ENCODE measurements at regions not wholly inside any gene's neighbourhood (a gene's known extent, or its start where the extent isn't known, plus 50 kb on each side); places are given as distances from the start of the nearest gene placed in this dataset.

DNA sequence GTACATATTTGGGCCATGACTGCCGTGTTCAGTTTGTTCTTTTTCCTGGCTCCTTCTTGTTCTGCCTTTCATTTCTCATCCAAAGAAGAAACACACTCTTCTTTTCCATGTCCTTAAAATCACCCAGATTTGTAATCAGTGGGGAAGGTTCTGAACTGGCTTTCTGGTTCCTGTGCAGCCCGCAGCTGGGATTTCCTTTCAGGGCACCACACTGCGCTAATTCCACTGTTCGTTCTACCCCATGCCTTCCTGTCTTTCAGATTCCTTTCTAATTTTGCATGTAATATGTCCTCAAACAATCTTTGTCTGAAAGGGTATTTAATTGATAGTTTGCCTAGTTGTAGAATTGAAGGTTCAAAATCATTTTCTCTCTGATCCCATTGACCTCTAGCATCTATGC lies 94.1 kb downstream of the HS1BP3 start:
- Histone ChIP-seq H3K27ac (no peak overlapping the region), H3K4me3 (no peak overlapping the region)

DNA sequence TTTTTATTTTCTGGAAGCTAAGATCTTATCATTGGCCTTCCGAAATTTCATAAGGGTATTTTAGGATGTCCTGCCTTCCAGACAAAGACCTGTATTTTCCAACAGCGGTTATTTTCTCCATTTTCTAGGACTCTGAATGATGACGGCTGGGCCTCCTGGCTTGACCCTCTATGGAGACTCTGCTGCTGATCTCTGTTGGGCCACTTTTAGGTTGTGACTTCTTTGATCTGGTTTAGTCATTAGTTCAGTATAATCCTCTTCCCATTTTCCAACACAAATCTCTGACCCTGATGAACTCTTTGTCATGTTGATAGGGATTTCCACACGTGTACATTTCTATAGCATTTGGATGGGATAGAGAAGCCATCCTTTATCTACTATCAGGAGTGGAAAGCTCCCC lies 93.7 kb downstream of the HS1BP3 start:
- H3K4me3 ChIP-seq, result no peak overlapping the region
- H3K27ac ChIP-seq, result no peak overlapping the region

DNA sequence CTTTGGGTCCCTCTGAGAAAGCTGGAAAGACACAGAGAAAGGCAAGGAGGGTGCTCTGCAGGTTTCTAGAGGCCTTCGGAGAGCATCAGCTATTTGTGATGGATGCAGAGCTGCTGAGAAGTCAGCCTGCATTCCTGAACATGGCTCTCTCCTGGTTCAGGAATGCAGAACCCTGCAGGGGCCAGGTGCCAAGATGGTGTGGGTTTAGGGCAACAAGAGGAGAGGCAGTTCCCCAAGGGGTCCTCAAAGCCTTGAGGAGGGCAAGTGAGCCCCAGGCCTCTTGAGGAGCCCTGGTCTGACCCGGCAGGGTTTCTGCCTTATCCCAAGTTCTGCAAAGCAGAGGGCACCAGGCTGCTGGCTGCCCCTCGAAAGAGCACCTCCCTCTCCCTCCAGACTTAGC lies 93.3 kb downstream of the HS1BP3 start:
- Histone ChIP-seq H3K4me3 (no peak overlapping the region), H3K27ac (no peak overlapping the region)

DNA sequence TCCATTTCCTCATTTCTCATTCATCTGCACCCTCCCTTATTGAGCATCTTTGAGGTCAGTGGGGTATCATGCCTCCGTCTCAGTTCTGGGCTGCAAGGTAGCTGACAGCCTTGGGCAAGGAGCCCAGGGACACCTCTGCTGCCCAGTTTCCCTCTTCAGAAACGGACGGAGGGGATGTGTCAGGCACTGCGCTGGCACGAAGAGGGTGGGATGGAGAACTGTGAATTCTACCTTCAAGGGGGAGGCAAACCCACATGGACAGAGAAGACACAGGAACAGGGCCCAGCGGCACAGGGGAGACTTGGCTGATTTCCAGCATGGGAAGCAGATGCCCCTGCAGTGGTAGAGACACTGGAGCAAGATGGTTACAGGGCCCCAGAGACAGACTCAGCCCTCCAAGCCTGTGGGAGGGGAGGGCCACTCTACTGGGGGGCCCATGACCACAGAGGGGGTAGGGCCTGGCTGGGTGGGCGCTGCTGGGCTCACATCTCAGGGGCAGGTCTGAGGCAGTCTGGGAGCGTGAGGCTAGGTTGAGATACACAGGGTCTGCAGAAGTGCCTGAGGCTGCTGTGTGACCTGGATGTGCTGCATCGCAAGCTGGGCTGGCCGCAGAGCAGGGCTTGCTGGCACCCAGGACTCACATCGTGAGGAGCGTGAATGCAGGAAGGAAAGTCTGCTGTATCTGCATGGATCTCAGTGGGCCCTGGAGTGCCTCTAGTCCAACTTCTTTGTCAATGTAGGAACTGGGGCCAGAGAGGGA lies 92.3 kb downstream of the HS1BP3 start:
- no peak overlapping the region for H3K4me3 ChIP-seq
- H3K27ac ChIP-seq, result no peak overlapping the region

DNA sequence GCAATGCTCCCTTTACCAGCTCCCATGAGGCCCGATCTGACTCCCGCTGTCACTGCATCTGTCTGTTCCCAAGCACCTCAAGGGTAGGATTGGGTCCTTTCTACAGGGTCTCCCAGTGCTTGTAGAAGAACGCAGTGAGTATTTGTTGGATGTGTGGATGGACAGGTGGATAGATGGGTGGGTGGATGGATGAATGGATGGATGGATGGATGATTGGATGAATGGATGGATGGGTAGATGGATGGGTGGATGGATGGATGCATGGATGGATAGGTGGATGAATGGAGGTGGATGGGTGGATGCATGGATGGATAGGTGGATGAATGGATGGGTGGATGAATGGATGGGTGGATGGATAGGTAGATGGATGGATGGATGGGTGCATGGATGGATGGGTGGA lies 91.6 kb downstream of the HS1BP3 start:
- Histone ChIP-seq H3K27ac (no peak overlapping the region), H3K4me3 (no peak overlapping the region)

DNA sequence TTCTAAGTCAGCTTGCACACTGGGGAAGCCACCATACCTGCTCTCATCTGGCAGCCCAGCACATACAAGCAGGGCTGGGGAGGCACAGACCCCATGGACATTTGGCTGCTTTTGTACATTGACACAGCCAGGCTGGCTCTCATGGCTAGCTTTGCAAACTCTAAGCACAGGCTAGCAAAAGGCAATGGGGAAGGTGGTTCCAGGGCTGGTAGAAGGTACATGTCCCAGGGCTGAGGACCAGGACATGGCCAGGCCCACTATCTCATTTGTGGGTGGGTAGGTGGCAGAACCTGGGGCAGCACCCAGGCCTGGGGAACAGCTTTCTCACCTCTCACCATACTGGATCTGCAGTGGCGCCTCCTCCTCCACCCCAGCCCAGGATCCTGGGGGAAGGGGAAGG lies 90.9 kb downstream of the HS1BP3 start:
- Histone ChIP-seq H3K4me3 (no peak overlapping the region), H3K27ac (no peak overlapping the region)

DNA sequence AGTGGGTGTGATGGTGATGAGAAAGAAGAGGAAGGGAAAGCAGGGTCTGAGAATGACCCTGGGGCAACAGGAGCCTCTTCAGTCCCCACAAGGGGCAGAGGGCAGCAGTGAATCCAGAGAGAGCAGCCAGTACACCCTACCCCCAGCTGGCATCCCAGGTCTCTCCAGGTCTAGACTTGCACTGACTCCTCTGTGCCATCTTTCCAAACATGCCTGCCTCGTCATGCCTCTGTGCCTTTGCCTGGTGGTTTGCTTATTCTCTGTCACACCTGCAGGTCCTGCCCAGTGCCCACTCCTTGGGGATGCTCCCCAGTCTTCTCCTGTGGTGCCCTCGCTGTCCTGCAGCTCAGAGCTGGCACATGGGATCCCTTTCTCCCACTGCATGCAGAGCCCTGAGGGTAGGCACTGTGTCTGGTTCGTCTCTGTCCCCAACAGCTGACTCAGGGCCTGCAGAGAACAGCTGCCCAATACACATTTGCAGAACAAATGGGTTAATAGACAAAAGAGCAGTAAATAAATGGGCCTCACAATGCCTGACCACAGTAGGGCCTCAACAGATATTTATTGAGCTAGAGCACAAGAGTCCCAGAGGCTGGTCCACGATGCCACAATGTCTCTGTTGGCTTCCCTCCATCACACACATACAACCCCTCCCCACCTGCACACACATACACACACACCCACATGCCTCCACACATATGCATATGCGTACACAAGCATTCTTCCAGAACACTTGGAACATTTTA lies 89.8 kb downstream of the HS1BP3 start:
- no peak overlapping the region for H3K4me3 ChIP-seq
- H3K27ac ChIP-seq, result peak overlapping the region in 1 of 21 experiments; percentile 46

DNA sequence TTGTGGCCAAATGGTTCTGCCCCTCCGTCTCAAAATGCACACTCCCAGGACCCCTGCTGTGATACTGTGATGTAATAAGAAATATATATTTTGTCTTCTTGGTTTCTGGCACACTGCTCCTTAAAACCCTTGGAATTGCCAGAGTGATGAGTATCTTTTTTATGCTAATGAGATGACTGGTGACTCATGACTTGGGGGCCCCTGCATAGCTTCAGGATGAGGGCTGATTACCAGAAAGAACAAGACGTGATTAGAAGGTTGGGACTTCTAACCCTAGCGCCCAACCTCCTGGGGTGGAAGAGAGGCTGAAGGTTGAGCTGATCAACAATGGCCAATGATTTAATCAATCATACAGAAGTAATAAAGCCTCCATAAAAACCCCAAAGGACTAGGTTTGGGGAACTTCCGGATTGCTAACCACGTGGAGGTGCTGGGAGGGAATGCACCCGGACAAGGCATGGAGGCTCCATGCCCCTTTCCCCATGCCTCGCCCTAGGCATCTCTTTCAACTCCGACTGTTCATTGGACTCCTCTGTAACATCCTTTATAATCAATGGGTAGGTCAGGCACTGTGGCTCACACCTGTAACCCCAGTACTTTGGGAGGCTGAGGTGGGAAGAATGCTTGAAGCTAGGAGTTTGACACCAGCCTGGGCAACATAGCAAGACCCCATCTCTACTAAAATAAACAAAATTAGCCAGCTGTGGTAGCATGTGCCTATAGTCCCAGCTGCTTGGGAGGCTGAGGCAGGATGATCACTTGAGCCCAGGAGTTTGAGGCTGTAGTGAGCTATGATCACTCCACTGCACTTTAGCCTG lies 89.1 kb downstream of the HS1BP3 start:
- H3K27ac ChIP-seq, result peak overlapping the region in 1 of 21 experiments; percentile 5
- no peak overlapping the region for H3K4me3 ChIP-seq

DNA sequence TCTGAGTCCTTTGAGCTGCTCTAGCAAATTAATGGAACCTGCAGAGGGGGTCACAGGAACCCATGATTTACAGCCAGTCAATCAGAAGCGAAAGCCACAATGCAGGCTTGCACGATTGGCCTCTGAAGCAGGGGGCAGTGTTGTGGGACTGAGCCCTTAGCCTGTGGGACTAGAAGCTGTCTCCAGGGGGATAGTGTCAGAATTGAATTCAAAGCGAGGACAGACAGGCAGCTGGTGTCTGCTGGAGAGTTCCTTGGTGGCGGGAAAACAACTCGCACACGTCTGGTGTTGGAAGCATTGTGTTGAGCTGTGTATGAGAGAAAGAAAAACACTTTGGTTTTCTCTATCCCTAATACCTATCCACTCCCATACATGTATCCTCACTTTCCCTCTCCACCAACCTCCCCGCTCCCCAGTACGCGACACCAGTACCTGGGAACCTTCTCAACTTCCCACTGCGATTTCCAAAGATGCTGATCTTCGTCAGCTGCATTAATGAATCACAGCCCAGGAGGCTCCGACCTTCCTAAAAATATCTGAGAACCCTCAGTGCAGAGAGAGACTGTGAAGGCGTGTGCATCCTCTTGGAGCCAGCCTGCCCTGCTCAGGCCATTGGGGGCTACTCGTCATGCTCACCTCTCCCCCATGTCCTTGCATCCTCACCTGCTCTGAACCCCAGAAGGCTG lies 88.2 kb downstream of the HS1BP3 start:
- Histone ChIP-seq H3K4me3 (no peak overlapping the region), H3K27ac (no peak overlapping the region)

DNA sequence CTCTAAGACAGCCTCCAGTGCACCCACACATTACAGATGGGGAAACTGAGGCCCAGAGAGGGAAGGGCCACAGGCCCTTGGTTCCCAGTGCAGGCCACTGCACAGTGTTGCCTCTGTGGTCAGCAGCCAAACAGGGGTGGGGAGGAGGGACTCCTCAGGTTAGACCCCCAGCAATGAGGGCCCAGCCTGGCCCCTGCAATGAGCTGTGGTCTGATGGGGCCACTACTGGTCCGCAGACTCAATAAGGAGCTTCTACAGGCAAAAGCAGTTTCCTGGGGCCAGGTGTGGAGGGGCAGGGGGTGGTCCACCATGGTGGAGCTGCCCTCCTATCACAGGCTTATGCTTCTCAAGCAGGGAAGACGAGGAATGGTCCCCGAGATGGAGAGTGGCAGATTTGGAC lies 87.6 kb downstream of the HS1BP3 start:
- H3K27ac ChIP-seq, result no peak overlapping the region
- no peak overlapping the region for H3K4me3 ChIP-seq

DNA sequence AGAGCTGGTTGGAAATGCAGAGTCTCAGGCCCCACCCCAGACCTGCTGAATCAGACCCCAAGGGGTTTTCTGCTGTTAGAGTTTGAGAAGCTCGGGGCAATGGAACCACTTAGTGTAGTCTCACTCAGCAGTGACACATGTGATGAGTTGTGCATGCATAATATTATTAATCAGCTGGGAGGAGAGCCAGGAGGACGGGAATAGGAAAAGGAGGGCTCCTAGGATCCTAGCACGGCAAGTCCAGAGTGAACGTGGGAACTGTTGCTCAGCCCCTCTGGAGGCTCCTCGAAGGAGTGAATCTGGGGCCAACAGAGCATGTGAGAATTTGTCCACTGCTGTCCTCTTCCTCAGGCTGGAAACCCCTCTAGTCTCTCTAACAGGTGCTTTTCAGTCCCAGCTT lies 87.1 kb downstream of the HS1BP3 start:
- no peak overlapping the region for H3K27ac ChIP-seq
- no peak overlapping the region for H3K4me3 ChIP-seq

DNA sequence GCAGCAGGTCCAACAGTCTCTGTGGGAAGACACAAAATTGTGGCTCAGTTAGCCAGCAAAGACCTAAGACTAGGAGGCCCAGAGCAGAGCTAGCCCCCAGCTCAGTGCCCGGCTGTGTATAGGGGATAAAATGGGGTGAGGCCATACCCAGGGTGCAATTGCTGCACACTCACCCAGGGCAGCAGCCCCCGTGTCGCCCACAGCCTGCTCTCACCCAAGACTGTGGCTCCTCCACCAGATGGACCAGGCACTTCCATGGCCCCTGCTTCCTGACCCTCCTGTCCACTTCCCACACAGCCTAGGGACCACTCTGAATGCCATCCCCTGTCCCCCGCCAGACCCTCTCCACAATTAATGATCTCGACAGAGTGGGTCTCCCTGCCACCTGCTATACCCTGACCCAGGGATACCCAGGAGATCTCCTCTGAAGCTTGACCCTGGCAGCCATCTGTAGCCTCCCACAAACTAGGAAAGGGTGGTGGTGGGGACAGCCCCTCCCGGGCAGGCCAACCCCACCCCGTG lies 85.7 kb downstream of the HS1BP3 start:
- Histone ChIP-seq H3K4me3 (no peak overlapping the region), H3K27ac (no peak overlapping the region)

DNA sequence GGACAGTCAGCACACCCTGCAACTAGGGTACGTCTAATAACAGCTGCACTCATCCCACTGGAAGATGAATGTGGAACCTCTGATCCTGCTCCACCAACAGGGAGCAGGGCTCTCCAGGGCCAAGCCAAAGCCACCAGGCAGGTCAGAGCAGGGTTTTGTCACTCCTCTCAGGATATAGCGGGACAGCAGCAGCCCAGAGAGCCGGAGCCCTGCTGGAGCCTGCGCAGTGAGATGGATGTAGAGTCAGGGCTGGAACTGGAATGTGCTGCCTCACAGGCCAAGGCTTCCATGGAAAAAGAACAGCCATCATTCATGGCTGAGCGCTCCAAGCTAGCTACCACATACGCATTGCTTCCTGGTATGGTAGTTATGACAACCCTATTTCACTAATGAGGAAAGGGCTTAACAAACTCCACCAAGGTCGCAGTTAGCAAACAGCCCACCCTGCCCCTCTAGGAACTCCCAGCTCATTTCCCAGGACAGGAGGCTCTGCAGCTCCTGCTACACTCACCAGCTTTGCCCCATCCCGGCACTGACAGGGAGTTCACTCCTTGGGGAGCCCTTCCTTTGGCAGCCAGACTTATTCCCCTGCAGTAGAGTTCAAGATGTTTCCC lies 85.2 kb downstream of the HS1BP3 start:
- Histone ChIP-seq H3K27ac (no peak overlapping the region), H3K4me3 (no peak overlapping the region)

DNA sequence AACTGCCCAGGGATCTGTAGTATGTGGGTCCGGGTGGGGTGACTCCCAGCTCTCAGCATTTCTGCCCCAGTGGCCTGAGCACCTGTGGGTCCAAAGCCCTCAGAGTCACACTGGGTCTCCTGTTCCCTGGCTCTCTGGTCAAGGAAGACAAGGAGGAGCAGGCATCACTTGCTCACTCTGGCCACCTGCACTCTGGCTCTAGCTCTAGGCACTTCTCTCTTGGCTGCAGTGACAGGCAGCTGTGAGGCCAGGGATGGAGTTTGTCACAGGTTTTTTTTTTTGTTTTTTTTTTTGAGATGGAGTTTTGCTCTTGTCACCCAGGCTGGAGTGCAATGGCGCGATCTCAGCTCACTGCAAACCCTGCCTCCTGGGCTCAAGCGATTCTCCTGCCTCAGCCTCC lies 84.6 kb downstream of the HS1BP3 start:
- no peak overlapping the region for H3K27ac ChIP-seq

DNA sequence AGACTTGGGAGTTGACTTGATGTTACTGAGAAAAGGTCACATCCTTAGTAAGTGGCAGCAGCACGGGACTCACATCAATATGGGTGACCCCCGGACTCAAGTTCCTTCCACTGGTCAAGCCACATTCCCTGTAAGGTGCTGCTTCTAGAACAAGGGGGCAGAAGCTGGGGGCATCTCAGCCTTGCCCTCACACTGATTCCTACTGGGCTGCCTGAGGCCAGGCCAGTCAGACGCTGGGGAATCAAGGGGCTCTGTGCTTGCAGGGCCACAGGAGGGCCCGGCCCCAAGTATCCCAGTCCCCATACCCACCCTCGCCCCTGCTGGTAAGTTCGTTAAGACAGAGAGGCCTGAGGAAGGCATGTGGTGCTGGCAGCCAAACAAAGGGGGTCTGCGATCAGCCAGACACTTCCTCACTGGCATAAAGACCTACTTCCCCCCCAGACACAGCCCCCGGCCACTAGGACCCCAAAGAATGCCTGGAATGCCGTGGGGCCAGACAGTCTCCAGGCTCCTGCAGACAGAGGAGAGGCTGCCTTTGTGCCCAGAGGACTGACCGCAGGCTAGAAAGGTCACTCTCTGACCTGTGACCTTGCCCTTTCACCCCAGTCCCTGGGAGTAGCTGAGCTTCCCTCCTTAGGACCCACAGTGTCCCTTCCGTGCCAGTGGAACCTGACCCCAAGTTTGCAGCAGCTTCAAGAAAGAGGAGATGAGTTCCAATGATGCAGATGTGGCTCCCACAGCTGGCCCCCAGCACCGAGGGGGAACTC lies 83.6 kb downstream of the HS1BP3 start:
- Histone ChIP-seq H3K4me3 (no peak overlapping the region), H3K27ac (peak overlapping the region in 9 of 21 experiments; percentile 11 to 88 (median 53))

More for the DNA sequence above, 84.6 kb downstream of the HS1BP3 start:
- no peak overlapping the region for H3K4me3 ChIP-seq
